ENCODE measurements at regions not wholly inside any gene's neighbourhood (a gene's known extent, or its start where the extent isn't known, plus 50 kb on each side); places are given as distances from the start of the nearest gene placed in this dataset.

DNA sequence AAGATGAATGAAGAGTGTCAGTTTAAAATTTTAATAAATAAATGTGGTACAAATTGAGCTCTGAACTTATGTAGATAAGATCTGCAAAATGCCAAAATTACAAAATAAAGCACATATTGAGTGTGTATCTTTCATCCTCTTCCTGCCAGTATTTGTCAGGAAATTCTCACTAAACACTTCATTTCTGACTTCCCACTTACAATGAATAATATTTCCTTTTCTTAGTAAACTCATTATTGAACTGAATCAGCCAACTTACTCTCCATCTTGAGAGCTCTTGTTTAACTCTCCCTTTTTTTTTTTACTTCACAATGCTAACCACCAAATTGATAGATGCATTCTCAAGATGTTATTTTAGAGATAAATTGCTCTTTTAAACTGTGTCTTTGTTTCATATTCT lies 1230.2 kb downstream of the JRKL start (continued):
- TF ChIP-seq ZNF462 (CRISPR knock-in tag; IDR thresholded peaks at IDR 0.05), result no peak
- no peak for TF ChIP-seq EZH2phosphoT487 (IDR thresholded peaks at IDR 0.05; ENCODE audit: unreplicated experiment)
- TF ChIP-seq NANOG (IDR thresholded peaks at IDR 0.05; ENCODE audit: borderline replicate concordance), result no peak
- TF ChIP-seq POLR2AphosphoS5 (IDR thresholded peaks at IDR 0.05; ENCODE audit: low read depth), result no peak
- TF ChIP-seq, protein P1, sequence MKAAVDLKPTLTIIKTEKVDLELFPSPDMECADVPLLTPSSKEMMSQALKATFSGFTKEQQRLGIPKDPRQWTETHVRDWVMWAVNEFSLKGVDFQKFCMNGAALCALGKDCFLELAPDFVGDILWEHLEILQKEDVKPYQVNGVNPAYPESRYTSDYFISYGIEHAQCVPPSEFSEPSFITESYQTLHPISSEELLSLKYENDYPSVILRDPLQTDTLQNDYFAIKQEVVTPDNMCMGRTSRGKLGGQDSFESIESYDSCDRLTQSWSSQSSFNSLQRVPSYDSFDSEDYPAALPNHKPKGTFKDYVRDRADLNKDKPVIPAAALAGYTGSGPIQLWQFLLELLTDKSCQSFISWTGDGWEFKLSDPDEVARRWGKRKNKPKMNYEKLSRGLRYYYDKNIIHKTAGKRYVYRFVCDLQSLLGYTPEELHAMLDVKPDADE (IDR thresholded peaks at IDR 0.05), result no peak
- TF ChIP-seq EZH2 (IDR thresholded peaks at IDR 0.05; ENCODE audit: low read depth, unreplicated experiment), result no peak
- no peak for TF ChIP-seq JUNB (IDR thresholded peaks at IDR 0.05; ENCODE audit: unreplicated experiment)
- TF ChIP-seq ZNF114 (CRISPR knock-in tag; IDR thresholded peaks at IDR 0.05), result no peak

DNA sequence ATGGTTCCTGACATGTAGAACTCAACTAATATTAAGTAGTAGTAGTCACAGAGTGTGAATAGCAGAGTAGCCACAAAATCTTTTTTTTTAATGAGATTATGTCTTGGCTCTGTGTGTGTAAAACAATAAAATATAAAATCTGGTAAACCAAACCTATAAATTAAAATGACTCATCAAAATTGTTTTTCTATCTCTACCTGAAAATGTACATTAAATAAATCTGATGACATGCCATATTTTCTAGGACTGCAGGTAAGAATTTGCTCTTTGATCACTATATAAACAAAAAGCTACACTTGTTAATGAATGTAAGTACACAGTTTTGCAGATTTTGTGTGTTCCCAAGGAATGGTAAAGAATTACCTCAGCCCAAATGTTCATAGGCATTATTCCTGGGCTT lies 1231.5 kb downstream of the JRKL start:
- no peak for DNase-seq (ENCODE audit: low spot score)
- H3K36me3 Mint-ChIP-seq (ENCODE audit: low read depth), result peaks cover 7% of the 10 kb centered on the region; the same call in 2 of the 3 replicates
- no peak overlapping the region for H2AFZ ChIP-seq

More for the DNA sequence above, 1231.5 kb downstream of the JRKL start:
- Histone ChIP-seq H3K4me2 (no peak overlapping the region), H3K4me1 (ENCODE audit: insufficient read depth) (no peaks in the 10 kb centered on the region), H3K4me3 (no peak overlapping the region), H4K20me1 (replicated peaks; ENCODE audit: insufficient read depth) (no peaks in the 10 kb centered on the region), H3K9me2 (ENCODE audit: insufficient read depth) (peaks cover 4% of the 10 kb centered on the region; the same call in 1 of the 2 replicates), H3K27me3 (ENCODE audit: insufficient read depth) (no peaks in the 10 kb centered on the region), H3K27ac (ENCODE audit: low read depth) (no peak overlapping the region), H3K79me2 (replicated peaks; ENCODE audit: insufficient read depth) (no peaks in the 10 kb centered on the region), H3F3A (replicated peaks; ENCODE audit: low read depth) (no peaks in the 10 kb centered on the region), H3K36me3 (ENCODE audit: insufficient read depth) (no peaks in the 10 kb centered on the region)
- no peak overlapping the region for H3K4me3 Mint-ChIP-seq
- no peak for ATAC-seq
- no peak for TF ChIP-seq NANOG (IDR thresholded peaks at IDR 0.05; ENCODE audit: borderline replicate concordance)
- no peak for TF ChIP-seq ZNF331 (CRISPR knock-in tag; IDR thresholded peaks at IDR 0.05; ENCODE audit: low read depth)
- no peak for TF ChIP-seq EZH2phosphoT487 (IDR thresholded peaks at IDR 0.05; ENCODE audit: unreplicated experiment)
- TF ChIP-seq CREB1 (CRISPR knock-in tag; IDR thresholded peaks at IDR 0.05; ENCODE audit: low read depth), result no peak
- no peak for TF ChIP-seq JUNB (IDR thresholded peaks at IDR 0.05; ENCODE audit: unreplicated experiment)
- TF ChIP-seq STAT1 (IDR thresholded peaks at IDR 0.05; ENCODE audit: unreplicated experiment), result no peak
- no peak for TF ChIP-seq EZH2 (IDR thresholded peaks at IDR 0.05; ENCODE audit: low read depth, unreplicated experiment)
- TF ChIP-seq, protein P1 (IDR thresholded peaks at IDR 0.05), result no peak
- H3K9me3 Mint-ChIP-seq, result peaks cover 7% of the 10 kb centered on the region
- no peak overlapping the region for H3K27ac Mint-ChIP-seq
- H3K27me3 Mint-ChIP-seq (ENCODE audit: insufficient read depth, low read depth, poor library complexity), result no peaks in the 10 kb centered on the region
- H3K4me1 Mint-ChIP-seq, result no peaks in the 10 kb centered on the region

Measured in GM23338 (cell line).